GM23248 (cell line): ENCODE measurements at regions not wholly inside any gene's neighbourhood (a gene's known extent, or its start where the extent isn't known, plus 50 kb on each side); places are given as distances from the start of the nearest gene placed in this dataset.

ENCODE experiments used
- DNase-seq: peaks from one replicate; pipeline ENCODE4 v3.0.0-alpha.2; 2015
- H2AFZ ChIP-seq: fragments of 200-600 bp; sonication (generic); 2 replicates; pipeline ENCODE4 v1.6.1; 2016; ENCODE audit warnings: antibody characterized with exemption
- H3F3A ChIP-seq: fragments of 200-600 bp; sonication (generic); 2 replicates; pipeline ENCODE4 v1.6.1; 2016; ENCODE audit warnings: mild to moderate bottlenecking, antibody characterized with exemption, mixed run types; ENCODE audit not compliant: insufficient read depth
- H3K27ac ChIP-seq: fragments of 200-600 bp; sonication (generic); 2 replicates; pipeline ENCODE4 v1.5.1; 2016; ENCODE audit warnings: mild to moderate bottlenecking
- H3K27me3 ChIP-seq: fragments of 200-600 bp; sonication (generic); replicated peaks from 2 replicates; pipeline ENCODE4 v1.6.1; 2016; ENCODE audit warnings: mild to moderate bottlenecking; ENCODE audit not compliant: insufficient read depth
- H3K36me3 ChIP-seq: fragments of 200-600 bp; sonication (generic); 2 replicates; pipeline ENCODE4 v1.6.1; 2016; ENCODE audit warnings: low read depth, mild to moderate bottlenecking
- H3K4me1 ChIP-seq: fragments of 200-600 bp; sonication (generic); 2 replicates; pipeline ENCODE4 v1.6.1; 2016; ENCODE audit warnings: mild to moderate bottlenecking; ENCODE audit not compliant: insufficient read depth
- H3K4me2 ChIP-seq: fragments of 200-600 bp; sonication (generic); one replicate; pipeline ENCODE4 v1.6.1; 2016; ENCODE audit warnings: mild to moderate bottlenecking; ENCODE audit not compliant: unreplicated experiment
- H3K4me3 ChIP-seq: fragments of 200-600 bp; sonication (generic); 2 replicates; pipeline ENCODE4 v1.5.1; 2016; ENCODE audit warnings: mild to moderate bottlenecking
- H3K79me2 ChIP-seq: fragments of 200-600 bp; sonication (generic); 2 replicates; pipeline ENCODE4 v1.6.1; 2016; ENCODE audit warnings: mild to moderate bottlenecking; ENCODE audit not compliant: insufficient read depth
- H3K9ac ChIP-seq: fragments of 200-600 bp; sonication (generic); 2 replicates; pipeline ENCODE4 v1.6.1; 2016; ENCODE audit warnings: mild to moderate bottlenecking
- H3K9me2 ChIP-seq: fragments of 200-600 bp; sonication (generic); 2 replicates; pipeline ENCODE4 v1.6.1; 2016; ENCODE audit warnings: mixed run types, mild to moderate bottlenecking, moderate library complexity; ENCODE audit not compliant: insufficient read depth
- H3K9me3 ChIP-seq: fragments of 200-600 bp; sonication (generic); one replicate; pipeline ENCODE4 v1.6.1; 2017; ENCODE audit warnings: low read depth
- H4K20me1 ChIP-seq: fragments of 200-600 bp; sonication (generic); 2 replicates; pipeline ENCODE4 v1.6.0; 2016; ENCODE audit not compliant: insufficient read depth
- EZH2 ChIP-seq: fragments of 200-600 bp; sonication (generic); IDR thresholded peaks from 2 replicates; pipeline ENCODE4 v1.6.1; 2018; ENCODE audit warnings: antibody characterized with exemption, mild to moderate bottlenecking; ENCODE audit not compliant: insufficient read depth, poor library complexity, severe bottlenecking
- EZH2phosphoT487 ChIP-seq: fragments of 200-600 bp; sonication (generic); IDR thresholded peaks from 2 replicates; pipeline ENCODE4 v1.6.1; 2018; ENCODE audit warnings: antibody characterized with exemption, moderate library complexity, mild to moderate bottlenecking, low read depth; ENCODE audit not compliant: insufficient read depth
- WGBS, 2 experiments: methylation state at CpG; one replicate each; pipeline ENCODE4 v1.1.6; 2015 to 2017; ENCODE audit warnings: low lambda C conversion rate in 2 of 2, low coverage in 1 of 2; ENCODE audit errors: missing lambda C conversion rate in 2 of 2; 5-methylcytosine and 5-hydroxymethylcytosine counted together
- in situ Hi-C: fragments of 300-500 bp; cut with MboI; formaldehyde crosslinking; loops from 2 replicates; pipeline ENCODE4 v1.15.0; 2020

- no peak overlapping the region for H2AFZ ChIP-seq
- no peak overlapping the region for H3K27ac ChIP-seq
- H3K4me3 ChIP-seq, result no peak overlapping the region
- H3K4me1 ChIP-seq, result no peaks in the 10 kb centered on the region
- WGBS, 2 experiments, result 3 to 6% methylated on average over 3 of the region's 3 CpGs
- no peak for TF ChIP-seq EZH2
- TF ChIP-seq EZH2phosphoT487, result no peak
- H3K9ac ChIP-seq, result no peak overlapping the region
- no peaks in the 10 kb centered on the region for H3K9me3 ChIP-seq
- in situ Hi-C loops, result no loop called here
- no peak for DNase-seq
- H3K79me2 ChIP-seq, result no peaks in the 10 kb centered on the region
- no peaks in the 10 kb centered on the region for H3K27me3 ChIP-seq
- no peak overlapping the region for H3K4me2 ChIP-seq
- no peaks in the 10 kb centered on the region for H4K20me1 ChIP-seq
- H3F3A ChIP-seq, result no peaks in the 10 kb centered on the region
- no peaks in the 10 kb centered on the region for H3K36me3 ChIP-seq
- no peaks in the 10 kb centered on the region for H3K9me2 ChIP-seq
Observed at GRCh38 chr20:6401893-6402557, 279.2 kb upstream of the FERMT1 start.

GRCh38 chr20:6397115-6397514 is 274.3 kb upstream of the FERMT1 start:
- Histone ChIP-seq H3K4me3 (no peak overlapping the region), H3K79me2 (no peaks in the 10 kb centered on the region), H3K27ac (no peak overlapping the region), H3K9me3 (no peaks in the 10 kb centered on the region), H2AFZ (no peak overlapping the region), H4K20me1 (no peaks in the 10 kb centered on the region), H3K9ac (no peak overlapping the region), H3K4me2 (no peak overlapping the region), H3K4me1 (no peaks in the 10 kb centered on the region), H3K27me3 (no peaks in the 10 kb centered on the region), H3F3A (no peaks in the 10 kb centered on the region), H3K36me3 (no peaks in the 10 kb centered on the region), H3K9me2 (no peaks in the 10 kb centered on the region)
- TF ChIP-seq EZH2phosphoT487, result no peak
- TF ChIP-seq EZH2, result no peak
- DNase-seq, result no peak
- in situ Hi-C loops, result no loop called here
- WGBS, 2 experiments, result 10 to 14% methylated on average over 2 of the region's 2 CpGs

GRCh38 chr20:6395695-6396094 is 272.9 kb upstream of the FERMT1 start:
- no peaks in the 10 kb centered on the region for H3K9me3 ChIP-seq
- no peaks in the 10 kb centered on the region for H3K4me1 ChIP-seq
- H3K27me3 ChIP-seq, result no peaks in the 10 kb centered on the region
- WGBS, 2 experiments, result 28 to 41% methylated on average over 2 of the region's 2 CpGs
- TF ChIP-seq EZH2 (no peak), EZH2phosphoT487 (no peak)
- DNase-seq, result no peak
- H3K27ac ChIP-seq, result no peak overlapping the region
- H3K79me2 ChIP-seq, result no peaks in the 10 kb centered on the region
- no peaks in the 10 kb centered on the region for H4K20me1 ChIP-seq
- H3F3A ChIP-seq, result no peaks in the 10 kb centered on the region
- H3K9me2 ChIP-seq, result no peaks in the 10 kb centered on the region
- no peak overlapping the region for H2AFZ ChIP-seq
- in situ Hi-C loops, result no loop called here
- H3K36me3 ChIP-seq, result no peaks in the 10 kb centered on the region
- H3K4me3 ChIP-seq, result no peak overlapping the region
- H3K4me2 ChIP-seq, result no peak overlapping the region
- no peak overlapping the region for H3K9ac ChIP-seq

GRCh38 chr20:6388671-6389197 is 265.9 kb upstream of the FERMT1 start:
- H3K79me2 ChIP-seq, result no peaks in the 10 kb centered on the region
- no peaks in the 10 kb centered on the region for H3K36me3 ChIP-seq
- no peaks in the 10 kb centered on the region for H3K9me3 ChIP-seq
- WGBS, 2 experiments, result 2 to 8% methylated on average over 4 of the region's 4 CpGs
- H3K4me3 ChIP-seq, result no peak overlapping the region
- H3K27me3 ChIP-seq, result no peaks in the 10 kb centered on the region
- in situ Hi-C loops, result no loop called here
- no peak overlapping the region for H3K4me2 ChIP-seq
- H3K4me1 ChIP-seq, result no peaks in the 10 kb centered on the region
- no peak overlapping the region for H2AFZ ChIP-seq
- H3K9ac ChIP-seq, result no peak overlapping the region
- H4K20me1 ChIP-seq, result no peaks in the 10 kb centered on the region
- TF ChIP-seq EZH2 (no peak), EZH2phosphoT487 (no peak)
- no peaks in the 10 kb centered on the region for H3F3A ChIP-seq
- H3K9me2 ChIP-seq, result no peaks in the 10 kb centered on the region
- H3K27ac ChIP-seq, result no peak overlapping the region
- DNase-seq, result no peak

GRCh38 chr20:6384956-6385486 is 262.2 kb upstream of the FERMT1 start:
- Histone ChIP-seq H3K27me3 (no peaks in the 10 kb centered on the region), H3K4me3 (no peak overlapping the region), H3K4me2 (no peak overlapping the region), H2AFZ (no peak overlapping the region), H4K20me1 (no peaks in the 10 kb centered on the region), H3K27ac (no peak overlapping the region), H3K9me3 (no peaks in the 10 kb centered on the region), H3K79me2 (no peaks in the 10 kb centered on the region), H3K36me3 (no peaks in the 10 kb centered on the region), H3K9me2 (no peaks in the 10 kb centered on the region), H3K4me1 (no peaks in the 10 kb centered on the region), H3K9ac (no peak overlapping the region), H3F3A (no peaks in the 10 kb centered on the region)
- in situ Hi-C loops, result no loop called here
- TF ChIP-seq EZH2phosphoT487 (no peak), EZH2 (no peak)
- WGBS, 2 experiments, result 8 to 20% methylated on average over 2 of the region's 2 CpGs
- no peak for DNase-seq
